COLO668 (cell line): ENCODE measurements at regions not wholly inside any gene's neighbourhood (a gene's known extent, or its start where the extent isn't known, plus 50 kb on each side); places are given as distances from the start of the nearest gene placed in this dataset.
"Not testable (repeated sequence)": the region's sequence is repeated elsewhere in the genome, so short reads cannot be mapped to it uniquely, and the experiment has no call there.

Source experiments
- DNase-seq: peaks from one replicate; lab custom pipeline; 2025; ENCODE audit not compliant: unreplicated experiment; lab: John Stamatoyannopoulos, UW

DNA sequence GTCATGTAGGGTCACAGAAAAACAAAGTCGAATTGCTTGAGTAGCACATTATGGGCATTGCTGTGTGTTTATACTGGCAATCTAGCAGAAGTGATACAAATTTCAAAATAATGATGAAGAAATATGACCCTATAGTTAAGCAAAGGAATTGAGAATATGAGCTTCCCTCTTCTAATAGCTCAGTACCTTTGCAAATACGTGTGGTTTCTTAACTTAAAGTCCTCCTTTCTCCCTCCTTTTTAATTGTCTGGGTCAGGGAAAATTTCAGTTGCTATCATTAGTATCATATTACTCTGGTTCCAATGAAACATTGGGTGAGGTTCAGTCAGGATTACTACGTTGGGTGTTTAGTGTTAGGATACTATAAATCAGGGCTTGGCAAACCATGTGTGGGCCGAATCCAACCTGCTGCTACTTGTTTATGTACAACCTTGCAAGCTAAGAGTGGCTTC, 166.8 kb upstream of the CARMIL1 start:
- peak; percentile 6 for DNase-seq

- DNase-seq, result no peak
Observed at GRCh38 chr6:25113436-25113835, 165.7 kb upstream of the CARMIL1 start.

DNA sequence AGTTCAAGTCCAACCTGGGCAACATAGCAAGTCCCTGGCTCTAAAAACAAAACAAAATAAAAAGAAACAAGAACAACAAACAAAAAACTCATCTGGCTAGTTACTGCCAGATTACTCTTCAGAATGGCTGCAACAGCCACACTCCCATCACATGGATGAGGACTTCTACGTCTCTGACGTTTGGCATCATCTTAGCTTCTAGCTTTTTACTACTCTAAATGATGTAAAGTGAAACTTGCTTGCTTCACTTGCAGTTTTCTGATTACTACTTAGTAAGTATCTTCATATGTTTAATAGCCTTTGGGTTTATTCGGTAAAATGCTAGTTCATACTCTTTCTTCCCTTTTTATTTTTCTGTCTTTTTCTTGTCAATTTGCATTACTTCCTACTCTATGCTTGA, 161.1 kb upstream of the CARMIL1 start:
- DNase-seq, result no peak

DNA sequence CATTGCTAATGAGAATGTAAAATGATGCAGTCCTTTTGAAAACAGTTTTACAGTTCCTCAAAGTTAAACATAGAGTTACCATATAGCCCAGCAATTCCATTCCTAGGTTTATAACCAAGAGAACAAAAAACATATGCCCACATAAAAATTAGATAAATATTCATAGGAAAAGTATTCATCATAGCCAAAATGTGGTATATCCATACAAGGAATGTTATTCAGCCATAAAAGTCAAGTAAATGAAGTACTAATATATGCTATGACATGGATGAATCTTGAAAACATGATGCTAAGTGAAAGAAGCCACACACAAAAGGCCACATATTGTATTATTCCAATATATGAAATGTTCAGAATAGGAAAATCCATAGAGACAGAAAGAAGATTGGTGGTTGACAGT, 158.0 kb upstream of the CARMIL1 start:
- DNase-seq, result no peak

- DNase-seq, result peak; percentile 6
Observed at GRCh38 chr6:25122001-25122400, 157.2 kb upstream of the CARMIL1 start.

DNA sequence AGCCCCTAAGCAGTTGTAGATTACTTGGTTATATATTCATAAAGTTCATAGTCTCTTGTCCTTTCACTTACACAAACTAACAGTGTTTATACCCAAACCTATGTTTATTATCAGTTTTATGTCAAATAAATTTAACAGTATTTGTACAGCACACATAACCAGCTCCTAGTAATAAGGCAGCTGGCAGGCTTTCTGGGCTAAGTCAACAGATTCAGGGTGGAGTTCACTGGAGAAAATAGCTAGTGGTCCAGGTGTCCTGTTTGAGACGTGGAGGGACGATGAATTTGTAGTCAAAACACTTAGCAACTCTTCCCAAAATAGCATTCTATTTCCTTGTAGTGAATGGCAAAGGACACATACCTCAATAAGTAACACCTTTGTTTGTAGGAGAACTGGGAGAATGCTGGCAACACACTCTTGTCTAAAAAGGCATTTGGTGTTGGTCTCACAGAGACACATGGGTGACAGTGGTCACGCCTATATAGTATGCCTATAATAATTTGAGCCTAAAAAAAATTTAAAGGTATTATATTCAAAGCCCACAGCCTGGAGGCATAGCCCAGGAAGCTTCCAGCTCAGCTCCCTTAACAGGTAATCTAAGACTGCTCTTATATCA, 156.4 kb upstream of the CARMIL1 start:
- DNase-seq, result peak; percentile 43

DNA sequence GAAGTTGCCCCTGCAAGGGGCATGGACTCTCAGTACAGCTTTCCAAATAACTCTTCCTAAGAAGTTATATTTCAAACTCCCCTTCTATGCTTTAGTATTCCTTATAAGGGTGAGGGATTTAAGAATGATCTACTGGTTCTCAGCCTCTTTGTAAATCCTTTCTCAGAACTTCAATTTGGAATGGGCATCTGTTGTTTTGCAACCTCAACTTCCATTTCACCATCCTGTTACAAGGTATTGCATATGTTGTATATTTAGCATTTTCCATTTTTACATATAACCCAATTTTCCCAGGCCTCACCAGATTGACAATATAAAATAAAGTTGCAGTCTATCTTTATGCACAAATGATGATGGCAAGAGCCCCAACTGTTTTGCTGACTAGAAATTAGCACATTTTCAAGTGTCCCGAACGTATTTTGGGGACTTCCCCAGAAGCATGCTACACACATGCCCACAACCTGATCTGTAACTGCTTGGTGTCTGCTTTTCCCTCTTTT, 154.9 kb upstream of the CARMIL1 start:
- DNase-seq, result no peak

DNA sequence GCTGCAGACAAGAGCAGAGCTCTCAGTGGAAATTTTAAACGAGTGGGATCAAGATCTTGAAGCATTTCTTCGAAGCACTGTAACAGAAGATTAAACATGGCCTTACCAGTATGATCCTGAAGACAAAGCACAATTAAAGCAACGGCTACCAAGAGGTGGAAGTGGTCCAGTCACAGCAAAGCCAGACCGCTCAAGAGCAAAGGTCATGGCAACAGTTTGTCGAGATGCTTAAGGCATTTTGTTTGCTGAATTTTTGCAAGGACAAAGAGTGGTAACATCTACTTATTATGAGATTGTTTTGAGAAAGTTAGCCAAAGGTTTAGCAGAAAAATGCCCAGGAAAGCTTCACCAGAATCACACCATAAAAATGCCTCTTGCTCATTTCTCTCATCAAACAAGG, 153.4 kb upstream of the CARMIL1 start:
- no peak for DNase-seq

- DNase-seq, result no peak
Observed at GRCh38 chr6:25127076-25127837, 151.9 kb upstream of the CARMIL1 start.

GRCh38 chr6:25130518-25130917, 148.7 kb upstream of the CARMIL1 start:
- no peak for DNase-seq

GRCh38 chr6:25132934-25133333, 146.2 kb upstream of the CARMIL1 start:
- DNase-seq, result no peak

- no peak for DNase-seq
Observed at GRCh38 chr6:25133568-25133967, 145.6 kb upstream of the CARMIL1 start.

- no peak for DNase-seq
Observed at GRCh38 chr6:25136854-25137253, 142.3 kb upstream of the CARMIL1 start.

- DNase-seq, result no peak
Observed at GRCh38 chr6:25137480-25137879, 141.7 kb upstream of the CARMIL1 start.

GRCh38 chr6:25137916-25138232, 141.3 kb upstream of the CARMIL1 start:
- no peak for DNase-seq

DNA sequence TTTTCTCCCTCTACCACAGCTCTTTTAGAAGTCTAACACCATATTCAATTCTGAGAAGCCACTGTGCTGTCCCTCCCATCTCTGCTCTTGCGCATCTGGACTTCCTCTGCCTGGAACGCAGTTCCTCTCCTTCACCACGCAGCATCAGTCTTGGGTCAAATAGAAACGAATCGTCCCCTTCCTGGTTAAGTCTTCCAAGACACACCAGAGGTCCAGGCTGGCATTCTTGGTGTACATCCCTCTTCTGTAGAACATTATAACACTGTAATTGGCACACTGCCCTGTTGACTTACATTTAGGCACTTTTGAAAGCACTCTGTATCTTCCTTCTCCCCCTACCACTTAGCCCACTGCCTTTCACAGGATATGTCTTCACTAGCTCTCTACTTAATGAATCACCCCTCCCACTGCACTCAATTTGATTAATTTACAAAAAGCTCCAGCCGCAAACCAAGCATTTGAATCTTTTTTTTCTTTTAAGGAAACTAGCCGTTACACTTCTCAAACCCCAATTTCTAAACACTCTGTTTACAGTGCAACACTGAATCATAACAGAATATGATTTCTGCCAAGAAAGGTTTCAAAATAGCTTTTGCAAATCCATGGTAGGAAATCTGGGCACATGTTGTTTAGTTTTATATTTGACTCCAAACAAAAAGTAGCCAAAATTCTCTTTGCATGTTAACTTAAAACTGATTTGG, 140.8 kb upstream of the CARMIL1 start:
- no peak for DNase-seq

DNA sequence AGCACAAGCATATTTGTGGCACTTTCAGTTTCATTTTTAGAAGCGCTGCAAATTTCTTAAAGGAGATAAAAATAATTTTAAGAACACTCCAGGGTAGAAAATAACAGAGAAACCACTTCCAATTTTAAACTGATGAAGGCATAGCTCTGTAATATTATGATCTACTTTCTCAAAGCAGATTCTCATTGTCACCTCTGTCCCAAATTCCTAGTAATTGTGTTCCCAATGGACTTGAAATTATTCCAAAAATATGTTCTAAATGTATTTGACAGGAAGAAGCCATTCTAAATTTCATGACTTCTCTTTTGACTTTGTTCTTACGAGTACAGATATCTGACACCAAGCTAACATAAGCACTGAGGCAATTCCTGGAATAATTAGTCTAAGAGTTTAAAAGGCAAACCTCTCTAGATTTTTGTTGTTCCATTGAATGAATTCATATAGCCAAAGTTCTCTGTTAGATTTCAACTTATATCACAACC, 140.2 kb upstream of the CARMIL1 start:
- no peak for DNase-seq

DNA sequence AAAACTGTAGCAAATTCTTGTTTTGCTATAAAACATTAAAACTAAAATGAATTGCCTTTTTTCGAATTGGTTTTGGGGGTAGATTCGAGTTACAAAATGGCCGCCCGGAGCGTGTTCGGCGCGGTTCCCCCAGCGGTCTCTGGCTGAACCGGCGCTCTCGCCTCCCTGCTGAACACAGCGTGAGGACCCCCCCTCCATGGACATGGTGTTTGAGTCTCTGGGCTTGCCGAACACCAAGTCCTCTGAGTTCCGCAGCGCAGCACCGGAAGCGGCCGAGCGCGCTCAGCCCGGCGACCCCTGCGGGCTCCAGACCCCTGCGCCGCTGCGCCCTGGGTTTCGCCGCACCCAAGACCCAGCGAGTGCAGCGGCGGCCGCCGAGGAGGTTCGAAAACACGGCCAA, 139.6 kb upstream of the CARMIL1 start:
- DNase-seq, result not testable (repeated sequence)

DNA sequence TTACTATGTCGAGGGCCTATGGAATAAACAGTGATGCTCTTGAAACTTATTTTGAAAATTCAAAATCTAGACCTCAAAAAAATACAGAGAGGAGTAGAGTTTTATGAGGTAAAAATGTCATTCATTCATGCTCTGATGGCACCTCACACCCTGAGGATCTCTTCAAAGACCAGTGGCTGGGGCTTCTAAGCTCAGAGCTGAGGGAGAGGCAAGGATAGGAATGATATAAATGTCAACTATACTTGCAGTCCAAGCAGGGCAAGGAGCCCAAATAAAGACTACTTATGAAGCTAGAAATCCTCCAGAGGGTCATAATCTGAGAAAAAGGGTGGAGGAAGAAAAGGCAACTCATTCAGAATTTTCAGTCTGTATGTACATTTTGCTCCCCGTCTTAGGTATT, 136.7 kb upstream of the CARMIL1 start:
- DNase-seq, result no peak

DNA sequence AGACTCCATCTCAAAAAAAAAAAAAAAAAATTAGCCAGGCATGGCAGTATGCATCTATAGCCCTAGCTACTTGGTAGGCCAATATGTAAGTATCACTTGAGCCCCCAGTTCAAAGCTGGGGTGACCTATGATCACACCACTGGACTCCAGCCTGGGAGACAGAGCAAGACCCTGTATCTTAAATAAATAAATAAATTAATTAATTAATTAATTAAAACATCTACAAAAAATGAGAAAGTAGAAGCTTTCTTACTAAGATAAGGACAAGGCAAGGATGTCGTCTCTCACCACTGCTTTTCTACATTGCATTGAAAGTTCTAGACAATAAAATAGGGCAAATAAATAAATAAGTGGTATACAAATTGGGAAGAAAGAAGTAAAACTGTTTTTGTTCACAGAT, 134.3 kb upstream of the CARMIL1 start:
- no peak for DNase-seq

GRCh38 chr6:25147223-25147622, 132.0 kb upstream of the CARMIL1 start:
- no peak for DNase-seq

GRCh38 chr6:25150031-25150430, 129.1 kb upstream of the CARMIL1 start:
- DNase-seq, result no peak
